ENCODE measurements at regions not wholly inside any gene's neighbourhood (a gene's known extent, or its start where the extent isn't known, plus 50 kb on each side); places are given as distances from the start of the nearest gene placed in this dataset.
"Not testable (repeated sequence)": the region's sequence is repeated elsewhere in the genome, so short reads cannot be mapped to it uniquely, and the experiment has no call there.

DNA sequence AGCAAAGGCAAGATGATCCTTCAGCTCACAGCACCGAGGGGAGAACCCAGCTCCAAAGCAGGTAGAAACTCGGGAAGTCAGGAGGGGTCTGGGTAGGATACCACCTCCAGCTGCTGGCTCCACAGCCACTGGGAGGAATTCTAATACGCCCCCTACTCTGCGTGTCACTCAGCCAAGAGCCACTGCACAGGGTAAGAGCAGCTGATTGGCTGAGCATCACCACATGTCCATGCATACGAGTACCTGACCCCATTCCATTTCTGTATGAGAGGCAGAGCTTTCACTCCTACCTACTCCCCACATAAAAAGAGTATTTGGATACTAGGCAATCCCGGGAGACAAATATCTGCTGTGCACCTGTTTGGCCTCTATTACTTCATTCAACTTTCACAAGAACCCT lies 121.4 kb downstream of the RRAGC start:
- Histone ChIP-seq H3K27me3 (ENCODE audit: control insufficient read depth in 3 of 3, insufficient read depth in 3 of 3, low read length in 3 of 3) (peaks cover 3 to 14% (median 9%) of the 10 kb centered on the region in 3 donors), H3K4me1 (ENCODE audit: control insufficient read depth in 3 of 3, insufficient read depth in 3 of 3, low read length in 3 of 3) (no peaks in the 10 kb centered on the region), H3K9ac (ENCODE audit: low read depth in 1 of 3, low read length in 3 of 3) (no peak overlapping the region), H3K4me3 (ENCODE audit: low read length in 3 of 3) (no peak overlapping the region), H3K9me3 (ENCODE audit: control insufficient read depth in 3 of 3, low read length in 3 of 3) (no peaks in the 10 kb centered on the region), H3K36me3 (ENCODE audit: control insufficient read depth in 3 of 3, insufficient read depth in 3 of 3, low read length in 3 of 3) (no peaks in the 10 kb centered on the region), H3K27ac (ENCODE audit: low read depth, low read length) (no peak overlapping the region)

DNA sequence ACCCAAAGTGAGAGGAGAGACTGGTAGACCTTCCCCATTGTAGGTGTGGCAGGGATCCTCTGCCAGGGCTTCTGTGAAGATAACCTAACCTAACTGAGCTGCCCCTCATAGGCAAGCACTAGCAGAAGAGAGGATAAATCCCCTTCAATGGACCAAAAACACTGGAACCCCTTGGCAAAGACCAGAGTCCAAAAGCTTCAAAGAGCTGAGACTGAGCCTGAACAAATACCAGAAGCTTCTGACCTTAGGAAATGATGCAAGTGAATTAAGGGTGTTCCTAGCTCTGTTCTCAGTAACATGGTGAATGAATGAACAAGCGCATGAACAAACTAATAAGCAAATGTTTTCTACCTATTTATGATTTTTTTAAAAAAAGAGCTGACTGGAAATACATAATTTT lies 123.2 kb downstream of the RRAGC start:
- no peak overlapping the region for H3K9ac ChIP-seq (ENCODE audit: low read depth in 1 of 3, low read length in 3 of 3)
- no peaks in the 10 kb centered on the region for H3K36me3 ChIP-seq (ENCODE audit: control insufficient read depth in 3 of 3, insufficient read depth in 3 of 3, low read length in 3 of 3)
- H3K4me1 ChIP-seq (ENCODE audit: control insufficient read depth in 3 of 3, insufficient read depth in 3 of 3, low read length in 3 of 3): no peaks in the 10 kb centered on the region
- peaks cover 3 to 14% (median 9%) of the 10 kb centered on the region in 3 donors for H3K27me3 ChIP-seq (ENCODE audit: control insufficient read depth in 3 of 3, insufficient read depth in 3 of 3, low read length in 3 of 3)
- no peak overlapping the region for H3K4me3 ChIP-seq (ENCODE audit: low read length in 3 of 3)
- no peak overlapping the region for H3K27ac ChIP-seq (ENCODE audit: low read depth, low read length)
- no peaks in the 10 kb centered on the region for H3K9me3 ChIP-seq (ENCODE audit: control insufficient read depth in 3 of 3, low read length in 3 of 3)

GRCh38 chr1:38735651-38736161 lies 123.9 kb downstream of the RRAGC start:
- no peaks in the 10 kb centered on the region for H3K36me3 ChIP-seq (ENCODE audit: control insufficient read depth in 3 of 3, insufficient read depth in 3 of 3, low read length in 3 of 3)
- H3K27ac ChIP-seq (ENCODE audit: low read depth, low read length): no peak overlapping the region
- peaks cover 3 to 14% (median 14%) of the 10 kb centered on the region in 3 donors for H3K27me3 ChIP-seq (ENCODE audit: control insufficient read depth in 3 of 3, insufficient read depth in 3 of 3, low read length in 3 of 3)
- no peaks in the 10 kb centered on the region for H3K4me1 ChIP-seq (ENCODE audit: control insufficient read depth in 3 of 3, insufficient read depth in 3 of 3, low read length in 3 of 3)
- H3K9ac ChIP-seq (ENCODE audit: low read depth in 1 of 3, low read length in 3 of 3): no peak overlapping the region
- no peak overlapping the region for H3K4me3 ChIP-seq (ENCODE audit: low read length in 3 of 3)
- H3K9me3 ChIP-seq (ENCODE audit: control insufficient read depth in 3 of 3, low read length in 3 of 3): no peaks in the 10 kb centered on the region

DNA sequence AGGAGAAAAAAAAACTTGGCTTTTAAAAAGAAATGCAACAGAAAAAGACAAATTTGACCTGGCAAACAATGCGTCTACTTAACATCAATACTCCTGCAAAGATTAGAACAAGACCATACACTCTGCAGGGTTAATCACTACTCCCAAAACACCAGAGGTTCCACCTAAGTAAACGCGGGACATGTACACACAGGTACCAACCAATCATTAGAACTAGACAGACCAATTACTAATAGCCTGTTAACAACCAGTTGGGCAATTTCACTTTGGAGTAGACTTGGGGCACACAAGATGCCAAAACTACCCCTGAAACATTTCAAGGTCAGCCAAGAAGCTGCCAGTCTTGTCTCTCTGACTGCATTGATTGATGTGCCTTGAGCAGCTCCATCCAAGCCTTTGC lies 125.8 kb downstream of the RRAGC start:
- peaks cover 6 to 21% (median 20%) of the 10 kb centered on the region in 3 donors for H3K27me3 ChIP-seq (ENCODE audit: control insufficient read depth in 3 of 3, insufficient read depth in 3 of 3, low read length in 3 of 3)
- H3K36me3 ChIP-seq (ENCODE audit: control insufficient read depth in 3 of 3, insufficient read depth in 3 of 3, low read length in 3 of 3): no peaks in the 10 kb centered on the region
- H3K9ac ChIP-seq (ENCODE audit: low read depth in 1 of 3, low read length in 3 of 3): no peak overlapping the region

DNA sequence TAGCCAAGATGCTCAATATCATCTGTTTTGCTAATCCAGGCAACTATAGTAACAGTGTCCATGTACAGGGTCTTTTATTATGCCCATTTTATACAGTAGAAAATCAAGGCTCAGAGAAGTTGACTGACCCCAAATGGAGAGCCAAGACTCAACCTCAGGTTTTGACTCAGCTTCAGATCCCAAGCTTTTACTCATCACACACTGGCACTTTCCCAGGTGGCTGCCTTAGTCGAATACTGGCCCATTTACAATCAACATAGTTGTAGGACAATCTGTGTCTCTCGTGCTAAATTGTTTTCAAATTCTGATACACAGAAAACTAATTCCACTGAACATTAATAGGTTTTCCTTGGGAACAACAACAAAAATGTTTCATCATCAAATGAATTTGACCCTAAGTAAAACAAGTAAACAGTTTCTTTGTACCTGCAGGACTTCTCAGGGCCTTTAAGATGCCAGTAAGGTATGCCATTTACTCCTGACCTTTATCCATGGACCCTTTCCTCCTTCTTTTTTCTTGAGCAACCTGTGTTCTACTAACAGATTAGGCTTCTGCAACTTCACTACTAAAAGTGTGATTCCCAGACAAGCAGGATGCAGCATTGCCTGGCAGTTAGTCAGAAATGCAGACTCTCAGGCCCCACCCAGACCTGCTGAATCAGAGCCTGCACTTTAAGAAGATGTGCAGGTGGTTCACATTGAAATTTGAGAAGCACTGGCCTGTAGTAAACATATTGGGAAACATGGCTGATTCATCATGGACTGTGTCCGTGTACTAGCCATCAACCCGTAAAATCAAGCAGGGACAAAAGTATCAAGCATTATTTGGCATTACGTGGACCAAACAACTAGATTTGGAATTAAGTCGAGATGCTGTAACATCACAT lies 128.8 kb downstream of the RRAGC start:
- H3K27ac ChIP-seq (ENCODE audit: low read depth, low read length): no peak overlapping the region
- no peaks in the 10 kb centered on the region for H3K36me3 ChIP-seq (ENCODE audit: control insufficient read depth in 3 of 3, insufficient read depth in 3 of 3, low read length in 3 of 3)
- H3K9ac ChIP-seq (ENCODE audit: low read depth in 1 of 3, low read length in 3 of 3): no peak overlapping the region
- H3K27me3 ChIP-seq (ENCODE audit: control insufficient read depth in 3 of 3, insufficient read depth in 3 of 3, low read length in 3 of 3): peaks cover 7 to 23% (median 16%) of the 10 kb centered on the region in 3 donors
- H3K9me3 ChIP-seq (ENCODE audit: control insufficient read depth in 3 of 3, low read length in 3 of 3): no peaks in the 10 kb centered on the region
- H3K4me3 ChIP-seq (ENCODE audit: low read length in 3 of 3): no peak overlapping the region
- peaks cover 0 to 5% (median 3%) of the 10 kb centered on the region in 3 donors for H3K4me1 ChIP-seq (ENCODE audit: control insufficient read depth in 3 of 3, insufficient read depth in 3 of 3, low read length in 3 of 3)

More for the DNA sequence above, 125.8 kb downstream of the RRAGC start:
- Histone ChIP-seq H3K9me3 (ENCODE audit: control insufficient read depth in 3 of 3, low read length in 3 of 3) (no peaks in the 10 kb centered on the region), H3K27ac (ENCODE audit: low read depth, low read length) (no peak overlapping the region), H3K4me1 (ENCODE audit: control insufficient read depth in 3 of 3, insufficient read depth in 3 of 3, low read length in 3 of 3) (peaks cover 0 to 3% (median under 1%) of the 10 kb centered on the region in 3 donors), H3K4me3 (ENCODE audit: low read length in 3 of 3) (no peak overlapping the region)

DNA sequence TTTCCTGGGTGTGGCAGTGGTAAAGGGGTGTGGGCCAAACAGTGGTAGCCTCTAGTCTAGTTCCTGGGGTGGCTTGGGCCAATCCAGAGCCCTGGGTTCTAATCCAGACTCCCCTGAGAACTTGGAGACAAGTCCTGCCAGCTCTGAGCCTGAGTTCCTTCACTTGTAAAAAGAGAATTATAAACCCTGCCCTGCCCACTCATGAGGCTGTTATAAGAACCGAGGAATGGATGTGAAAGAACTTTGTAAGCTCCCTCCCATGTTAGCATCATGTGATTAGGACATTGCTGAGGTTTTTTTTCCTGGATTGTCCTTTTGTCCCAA lies 131.0 kb downstream of the RRAGC start:
- peaks cover 0 to 2% (median 0%) of the 10 kb centered on the region in 3 donors for H3K9me3 ChIP-seq (ENCODE audit: control insufficient read depth in 3 of 3, low read length in 3 of 3)
- H3K9ac ChIP-seq (ENCODE audit: low read depth in 1 of 3, low read length in 3 of 3): no peak overlapping the region
- no peak overlapping the region for H3K4me3 ChIP-seq (ENCODE audit: low read length in 3 of 3)
- H3K4me1 ChIP-seq (ENCODE audit: control insufficient read depth in 3 of 3, insufficient read depth in 3 of 3, low read length in 3 of 3): peaks cover 0 to 5% (median 3%) of the 10 kb centered on the region in 3 donors
- H3K27ac ChIP-seq (ENCODE audit: low read depth, low read length): no peak overlapping the region
- no peaks in the 10 kb centered on the region for H3K36me3 ChIP-seq (ENCODE audit: control insufficient read depth in 3 of 3, insufficient read depth in 3 of 3, low read length in 3 of 3)
- H3K27me3 ChIP-seq (ENCODE audit: control insufficient read depth in 3 of 3, insufficient read depth in 3 of 3, low read length in 3 of 3): peaks cover 9 to 26% (median 20%) of the 10 kb centered on the region in 3 donors

GRCh38 chr1:38727684-38728584 lies 131.6 kb downstream of the RRAGC start:
- Histone ChIP-seq H3K4me1 (ENCODE audit: control insufficient read depth in 3 of 3, insufficient read depth in 3 of 3, low read length in 3 of 3) (peaks cover 0 to 5% (median 3%) of the 10 kb centered on the region in 3 donors), H3K27ac (ENCODE audit: low read depth, low read length) (no peak overlapping the region), H3K9ac (ENCODE audit: low read depth in 1 of 3, low read length in 3 of 3) (no peak overlapping the region), H3K9me3 (ENCODE audit: control insufficient read depth in 3 of 3, low read length in 3 of 3) (peaks cover 0 to 2% (median 0%) of the 10 kb centered on the region in 3 donors), H3K27me3 (ENCODE audit: control insufficient read depth in 3 of 3, insufficient read depth in 3 of 3, low read length in 3 of 3) (peaks cover 9 to 27% (median 22%) of the 10 kb centered on the region in 3 donors), H3K4me3 (ENCODE audit: low read length in 3 of 3) (no peak overlapping the region), H3K36me3 (ENCODE audit: control insufficient read depth in 3 of 3, insufficient read depth in 3 of 3, low read length in 3 of 3) (no peaks in the 10 kb centered on the region)

DNA sequence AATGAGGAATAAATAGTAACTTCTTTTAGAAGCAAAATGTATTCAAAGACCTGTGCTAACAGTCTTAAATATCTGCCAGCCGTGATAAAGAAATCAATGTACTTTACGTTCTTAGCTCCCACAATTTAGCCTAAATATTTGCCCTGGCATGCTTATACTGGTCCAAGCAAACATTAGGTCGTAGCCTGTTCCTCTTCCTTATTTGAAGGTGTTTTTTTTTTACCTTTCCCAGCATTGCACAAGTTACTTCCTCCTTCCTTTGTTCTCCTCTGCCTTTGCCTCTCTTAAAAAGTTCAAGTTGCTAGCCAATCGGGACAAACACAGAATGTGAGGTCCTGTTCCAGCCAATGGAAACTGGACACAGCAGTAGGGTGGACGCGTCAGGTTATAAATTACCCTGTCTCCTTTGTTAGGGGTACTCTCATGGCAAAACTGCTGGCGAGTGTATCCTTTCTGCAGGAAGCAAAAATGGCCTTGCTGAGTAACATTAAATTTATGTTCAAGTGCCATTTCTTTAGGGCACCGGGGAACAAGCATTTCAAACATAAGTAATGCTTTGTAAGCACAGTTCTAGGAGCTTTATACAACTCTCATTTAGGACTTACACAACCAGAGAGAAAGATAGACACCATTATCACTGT lies 134.1 kb downstream of the RRAGC start:
- peaks cover 9 to 35% (median 23%) of the 10 kb centered on the region in 3 donors for H3K27me3 ChIP-seq (ENCODE audit: control insufficient read depth in 3 of 3, insufficient read depth in 3 of 3, low read length in 3 of 3)

DNA sequence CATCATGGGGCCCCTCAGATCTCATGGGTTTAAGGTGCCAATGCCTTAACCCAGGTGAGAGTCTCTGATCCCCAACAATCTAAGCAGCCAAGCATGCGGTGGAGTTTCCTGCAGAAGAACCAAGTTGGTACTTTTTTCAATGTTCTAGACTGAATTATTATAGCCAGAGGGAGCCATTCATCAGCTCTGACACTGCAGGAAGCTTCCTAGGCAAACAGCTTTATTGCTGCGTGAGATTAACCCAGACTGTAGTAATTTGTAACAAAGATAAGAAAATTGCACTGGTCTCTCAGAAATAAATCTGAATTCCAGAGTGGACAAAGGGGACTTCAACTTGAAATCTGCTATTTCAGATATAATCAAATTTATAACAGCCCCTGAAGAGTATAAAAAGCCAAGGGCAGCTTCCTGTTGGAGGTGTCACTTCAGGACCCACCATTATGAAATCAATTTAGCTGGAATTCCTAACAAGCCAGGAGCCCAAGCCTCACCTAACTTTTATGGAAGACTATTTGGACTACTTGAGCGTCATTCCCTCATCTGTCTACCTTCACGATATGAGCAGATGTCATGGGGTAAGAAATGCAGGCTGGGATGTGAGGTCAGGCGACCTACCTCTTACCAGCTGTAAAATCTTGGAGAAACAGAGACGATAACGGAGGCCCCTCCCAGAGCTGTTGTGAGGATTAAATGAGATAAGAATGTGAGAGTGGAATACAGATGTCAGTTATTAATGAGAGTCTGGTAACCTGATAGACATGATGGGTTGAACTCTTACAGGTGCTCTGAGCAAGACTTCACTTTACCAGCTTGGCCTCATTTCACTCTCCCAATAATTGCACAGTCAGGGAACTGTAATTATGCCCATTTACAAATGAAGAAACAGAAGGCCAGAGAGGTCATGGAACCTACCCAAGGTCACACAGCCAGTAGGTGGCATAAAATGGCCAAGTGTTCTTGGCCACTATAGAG lies 135.1 kb downstream of the RRAGC start:
- H3K9me3 ChIP-seq (ENCODE audit: control insufficient read depth in 3 of 3, low read length in 3 of 3): peaks cover 0 to 2% (median 0%) of the 10 kb centered on the region in 3 donors
- H3K27ac ChIP-seq (ENCODE audit: low read depth, low read length): no peak overlapping the region
- no peak overlapping the region for H3K4me3 ChIP-seq (ENCODE audit: low read length in 3 of 3)
- H3K27me3 ChIP-seq (ENCODE audit: control insufficient read depth in 3 of 3, insufficient read depth in 3 of 3, low read length in 3 of 3): peaks cover 9 to 35% (median 19%) of the 10 kb centered on the region in 3 donors
- no peaks in the 10 kb centered on the region for H3K36me3 ChIP-seq (ENCODE audit: control insufficient read depth in 3 of 3, insufficient read depth in 3 of 3, low read length in 3 of 3)
- no peak overlapping the region for H3K9ac ChIP-seq (ENCODE audit: low read depth in 1 of 3, low read length in 3 of 3)
- peaks cover 0 to 5% (median 3%) of the 10 kb centered on the region in 3 donors for H3K4me1 ChIP-seq (ENCODE audit: control insufficient read depth in 3 of 3, insufficient read depth in 3 of 3, low read length in 3 of 3)

More for the DNA sequence above, 134.1 kb downstream of the RRAGC start:
- H3K9ac ChIP-seq (ENCODE audit: low read depth in 1 of 3, low read length in 3 of 3); H3K4me3 ChIP-seq (ENCODE audit: low read length in 3 of 3); H3K4me1 ChIP-seq (ENCODE audit: control insufficient read depth in 3 of 3, insufficient read depth in 3 of 3, low read length in 3 of 3); H3K27ac ChIP-seq (ENCODE audit: low read depth, low read length); H3K36me3 ChIP-seq (ENCODE audit: control insufficient read depth in 3 of 3, insufficient read depth in 3 of 3, low read length in 3 of 3); H3K9me3 ChIP-seq (ENCODE audit: control insufficient read depth in 3 of 3, low read length in 3 of 3): not testable (repeated sequence)

All from skeletal muscle tissue (tissue), 3 donors.